CMK (cell line): ENCODE measurements at regions not wholly inside any gene's neighbourhood (a gene's known extent, or its start where the extent isn't known, plus 50 kb on each side); places are given as distances from the start of the nearest gene placed in this dataset.
"Not testable (repeated sequence)": the region's sequence is repeated elsewhere in the genome, so short reads cannot be mapped to it uniquely, and the experiment has no call there.

Experiments
- DNase-seq: peaks from one replicate; pipeline ENCODE4 v3.0.0-alpha.2; 2010; ENCODE audit warnings: low read depth

DNA sequence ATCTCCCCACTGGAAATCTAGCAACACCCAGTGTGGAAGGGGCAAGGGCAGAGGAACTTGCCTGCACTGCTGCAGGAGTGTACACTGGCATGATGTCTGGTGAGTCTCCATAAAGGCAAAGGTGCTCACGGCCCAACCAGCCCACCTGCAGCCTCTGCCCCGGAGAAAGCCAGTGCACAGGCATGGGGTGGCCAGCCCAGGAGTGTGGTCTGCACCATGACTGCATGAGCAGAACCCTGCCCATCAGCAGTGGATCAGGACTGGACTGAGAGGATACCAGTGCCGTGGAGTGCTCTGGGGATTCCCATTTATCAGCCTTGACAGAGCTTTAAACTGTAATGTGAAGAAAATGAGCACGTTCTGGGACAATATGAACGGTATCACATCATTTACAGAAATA is 342.6 kb upstream of the HS6ST1 start:
- DNase-seq, result no peak

DNA sequence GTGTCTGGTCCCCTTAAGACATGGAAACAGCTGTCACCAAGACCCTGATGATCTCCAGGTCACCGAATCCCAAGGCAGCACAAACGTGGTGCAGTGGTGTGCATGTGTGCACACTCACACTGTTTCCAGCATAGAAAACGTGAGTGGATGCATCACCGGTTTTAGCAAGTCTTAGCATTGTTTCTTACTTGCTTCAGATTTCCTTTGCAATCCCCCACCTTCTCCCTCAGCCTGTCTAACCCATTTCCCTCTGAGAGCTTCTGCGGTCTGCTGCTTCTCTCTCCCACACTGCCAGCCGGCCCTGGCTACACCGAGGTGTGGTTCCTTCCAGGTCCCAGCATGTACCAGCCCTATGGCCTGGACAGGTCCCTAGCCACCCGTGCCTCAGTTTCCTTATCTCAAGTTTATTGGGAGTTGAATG is 343.4 kb upstream of the HS6ST1 start:
- DNase-seq, result no peak

DNA sequence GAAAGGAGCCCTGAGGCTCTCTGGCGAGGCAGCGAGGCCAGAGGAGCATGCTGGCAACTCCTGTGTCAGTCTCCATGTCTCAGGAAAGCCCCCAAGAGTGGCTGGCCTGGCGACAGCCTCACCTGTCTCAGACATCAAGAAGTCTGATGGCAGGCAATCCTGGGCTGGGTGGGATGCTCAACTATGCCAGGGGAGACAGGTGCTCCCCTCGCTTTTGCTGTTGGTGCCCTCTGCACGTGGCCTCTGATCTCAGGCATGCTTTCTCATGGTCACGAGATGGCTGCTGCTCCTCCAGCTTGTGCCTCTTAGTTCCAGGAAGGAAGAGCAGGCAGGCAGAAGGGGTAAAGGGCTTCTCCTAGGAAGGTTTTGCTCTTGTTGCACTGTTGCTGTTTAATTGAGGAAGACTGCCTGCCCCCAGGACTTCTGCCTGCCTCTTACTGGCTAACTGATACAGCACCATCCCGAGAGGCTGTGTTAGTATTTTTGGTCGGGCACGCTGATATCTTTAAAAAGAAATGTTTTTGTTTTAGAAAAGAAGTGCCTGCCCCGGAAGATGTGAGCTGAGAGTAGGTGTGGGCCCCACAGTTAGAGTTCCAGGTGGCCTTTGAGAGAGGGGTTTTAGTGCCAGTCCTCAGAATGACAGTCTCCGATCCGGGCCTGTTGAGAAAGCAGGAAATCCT is 344.8 kb upstream of the HS6ST1 start:
- DNase-seq, result no peak

DNA sequence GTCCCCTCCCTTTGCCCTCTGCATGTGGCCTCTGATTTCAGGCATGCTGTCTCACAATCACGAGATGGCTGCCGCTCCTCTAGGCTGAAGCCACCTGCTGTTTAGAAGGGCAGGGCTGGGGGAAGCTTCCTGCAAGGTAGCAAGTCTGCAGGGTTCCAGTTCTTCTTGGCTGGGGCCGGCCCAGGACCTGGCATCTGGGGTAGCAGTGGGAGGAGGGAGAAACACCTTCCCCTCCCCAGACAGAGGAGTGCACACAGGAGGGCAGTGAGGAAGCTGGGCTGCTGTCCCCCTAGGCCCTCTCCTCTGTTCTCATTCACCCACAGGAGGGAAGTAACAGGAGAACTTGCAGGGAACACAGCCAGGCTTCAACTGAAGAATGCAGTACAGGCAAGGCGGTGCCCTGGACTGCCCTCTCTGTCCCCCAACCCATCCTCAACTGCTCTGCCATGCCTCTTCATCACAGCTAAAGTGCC is 345.9 kb upstream of the HS6ST1 start:
- no peak for DNase-seq

DNA sequence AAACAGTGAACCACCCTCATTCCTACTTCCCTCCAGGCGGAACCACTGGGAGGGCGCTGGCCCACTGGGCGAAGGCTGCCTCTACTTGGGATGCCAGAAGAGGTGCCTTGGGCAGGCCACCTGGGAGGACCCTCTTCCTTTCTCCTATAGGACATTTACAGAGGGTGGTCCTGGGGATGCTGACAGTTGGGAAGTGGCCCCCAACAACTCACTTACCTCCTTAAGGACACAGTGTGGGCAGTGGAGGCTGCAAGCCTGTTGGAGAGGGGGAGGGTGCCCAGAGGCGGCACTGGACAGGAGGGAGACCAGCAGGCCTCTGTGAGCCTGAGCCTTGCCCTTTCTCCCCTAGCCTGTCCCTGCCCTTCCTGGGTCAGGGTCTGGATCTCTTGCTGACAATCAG is 346.4 kb upstream of the HS6ST1 start:
- no peak for DNase-seq

DNA sequence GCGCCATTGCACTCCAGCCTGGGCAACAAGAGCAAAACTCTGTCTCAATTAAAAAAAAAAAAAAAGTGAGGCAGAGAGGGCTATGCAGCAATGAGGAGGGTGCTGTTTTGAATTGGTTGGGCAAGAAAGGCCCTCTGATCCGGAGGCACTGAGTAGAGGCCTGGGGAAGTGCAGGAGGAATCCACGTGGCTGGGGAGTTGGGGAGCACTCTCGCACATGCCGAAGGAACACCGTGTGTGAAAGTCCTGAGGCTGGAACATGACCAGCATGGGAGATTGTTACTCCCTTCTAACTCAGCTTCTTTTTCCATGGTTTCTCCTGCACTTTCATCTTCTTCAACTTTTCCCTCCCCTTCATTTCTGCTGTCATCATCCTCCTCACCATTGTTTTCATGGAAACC is 347.9 kb upstream of the HS6ST1 start:
- no peak for DNase-seq

DNA sequence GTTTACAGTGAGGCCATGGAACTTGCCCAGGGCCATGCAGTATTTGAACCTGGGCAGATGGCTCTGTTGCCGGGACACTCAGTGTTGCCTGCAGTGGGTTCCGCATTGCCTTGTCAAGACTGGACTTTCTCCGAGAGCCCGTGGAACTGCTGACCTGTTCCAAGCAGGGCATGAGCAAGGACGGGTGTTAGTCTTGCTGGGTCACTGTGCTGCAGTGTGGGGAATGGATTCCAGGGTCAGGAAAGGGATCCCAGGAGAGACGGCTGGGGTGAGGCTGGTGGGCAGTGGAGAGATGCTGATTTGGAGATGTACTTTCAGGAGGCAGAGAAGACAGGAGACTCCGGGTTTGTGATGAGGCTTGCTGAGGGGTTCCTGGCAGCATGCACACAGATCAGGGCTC is 348.7 kb upstream of the HS6ST1 start:
- no peak for DNase-seq

DNA sequence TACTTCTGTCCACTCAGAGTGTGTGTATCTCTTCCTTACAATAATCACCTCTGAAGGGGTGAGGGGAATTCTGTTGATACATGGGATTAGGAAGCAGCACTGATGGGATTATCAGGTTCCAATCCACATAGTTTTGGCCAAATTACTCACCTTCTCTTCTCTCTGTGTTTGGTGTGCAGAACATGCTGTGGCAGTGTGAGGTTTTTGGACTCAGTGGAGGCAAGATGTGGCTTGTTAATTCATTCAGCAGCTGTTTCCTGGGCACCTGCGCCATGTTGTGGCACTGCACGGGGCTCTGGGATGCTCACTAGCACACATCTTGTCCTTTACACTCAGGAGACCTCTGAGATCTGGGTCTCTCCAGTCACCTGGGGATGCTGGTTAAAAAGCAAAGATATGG is 350.3 kb upstream of the HS6ST1 start:
- DNase-seq, result no peak

DNA sequence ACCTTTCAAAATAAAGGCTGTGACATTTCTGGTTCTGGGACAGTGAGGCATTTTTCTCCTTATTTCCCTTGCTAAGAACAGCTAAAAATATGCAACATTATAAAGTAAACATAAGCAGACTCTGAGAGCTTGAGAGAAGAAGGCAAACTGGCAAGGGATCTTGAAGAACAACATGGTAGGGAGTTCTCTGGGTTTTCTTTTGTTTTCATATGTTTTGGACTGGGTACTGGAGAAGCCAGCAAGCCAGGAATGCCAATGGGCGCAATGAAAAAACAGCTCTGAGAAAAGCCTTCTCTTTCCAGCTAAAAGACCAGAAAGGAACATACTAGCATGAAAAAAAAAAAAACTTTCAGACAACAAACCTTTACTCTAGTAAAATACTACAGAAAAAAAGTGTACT is 351.4 kb upstream of the HS6ST1 start:
- no peak for DNase-seq

DNA sequence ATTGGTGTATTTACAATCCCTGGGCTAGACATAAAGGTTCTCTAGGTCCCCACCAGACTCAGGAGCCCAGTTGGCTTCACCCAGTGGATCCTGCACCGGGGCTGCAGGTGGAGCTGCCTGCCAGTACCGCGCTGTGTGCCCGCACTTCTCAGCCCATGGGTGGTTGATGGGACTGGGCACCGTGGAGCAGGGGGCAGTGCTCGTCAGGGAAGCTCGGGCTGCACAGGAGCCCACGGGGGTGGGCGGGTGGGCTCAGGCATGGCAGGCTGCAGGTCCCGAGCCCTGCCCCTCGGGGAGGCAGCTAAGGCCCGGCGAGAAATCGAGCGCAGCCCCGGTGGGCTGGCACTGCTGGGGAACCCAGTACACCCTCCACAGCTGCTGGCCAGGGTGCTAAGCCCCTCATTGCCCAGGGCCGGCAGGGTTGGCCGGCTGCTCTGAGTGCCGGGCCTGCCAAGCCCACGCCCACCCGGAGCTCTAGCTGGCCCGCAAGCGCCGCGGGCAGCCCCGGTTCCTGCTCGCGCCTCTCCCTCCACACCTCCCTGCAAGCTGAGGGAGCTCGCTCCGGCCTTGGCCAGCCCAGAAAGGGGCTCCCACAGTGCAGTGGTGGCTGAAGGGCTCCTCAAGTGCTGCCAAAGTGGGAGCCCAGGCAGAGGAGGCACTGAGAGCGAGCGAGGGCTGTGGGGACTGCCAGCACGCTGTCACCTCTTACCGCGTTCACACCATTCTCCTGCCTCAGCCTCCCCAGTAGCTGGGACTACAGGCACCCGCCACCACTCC is 353.5 kb upstream of the HS6ST1 start:
- not testable (repeated sequence) for DNase-seq

DNA sequence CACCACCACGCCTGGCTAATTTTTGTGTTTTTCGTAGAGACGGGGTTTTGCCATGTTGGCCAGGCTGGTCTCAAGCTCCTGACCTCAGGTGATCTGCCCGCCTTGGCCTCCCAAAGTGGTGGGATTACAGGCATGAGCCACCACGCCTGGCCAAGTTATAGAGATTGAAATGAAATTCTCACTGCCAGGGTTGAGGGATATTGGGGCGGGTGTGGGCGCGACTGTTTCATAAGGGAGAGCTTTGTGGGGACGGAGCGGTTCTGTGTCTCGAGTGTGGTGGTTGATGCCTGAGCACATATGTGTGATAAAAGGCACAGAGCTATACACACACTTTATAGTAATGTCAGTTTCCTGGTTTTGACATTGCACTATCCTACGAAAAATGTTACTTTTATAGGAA is 361.0 kb upstream of the HS6ST1 start:
- DNase-seq, result not testable (repeated sequence)

DNA sequence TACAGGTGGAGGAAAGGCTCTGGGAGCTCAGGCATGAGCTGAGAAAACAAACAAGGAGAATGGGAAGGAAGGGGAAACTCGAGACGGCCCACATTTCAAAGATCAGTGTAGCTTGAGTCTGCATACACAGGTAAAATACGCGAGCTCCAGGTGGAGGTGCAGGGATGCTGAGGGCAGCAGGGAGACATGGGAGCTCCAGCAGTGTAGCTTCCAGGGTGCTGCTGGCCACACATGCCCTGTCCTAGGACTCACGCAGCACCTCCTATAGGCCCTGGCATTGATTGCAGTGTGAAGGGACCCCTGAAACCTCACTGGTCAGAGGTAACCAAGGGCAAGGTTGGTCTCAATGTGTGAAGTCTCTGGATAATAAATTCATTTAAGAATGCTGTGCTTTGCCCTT is 362.8 kb upstream of the HS6ST1 start:
- DNase-seq, result no peak

DNA sequence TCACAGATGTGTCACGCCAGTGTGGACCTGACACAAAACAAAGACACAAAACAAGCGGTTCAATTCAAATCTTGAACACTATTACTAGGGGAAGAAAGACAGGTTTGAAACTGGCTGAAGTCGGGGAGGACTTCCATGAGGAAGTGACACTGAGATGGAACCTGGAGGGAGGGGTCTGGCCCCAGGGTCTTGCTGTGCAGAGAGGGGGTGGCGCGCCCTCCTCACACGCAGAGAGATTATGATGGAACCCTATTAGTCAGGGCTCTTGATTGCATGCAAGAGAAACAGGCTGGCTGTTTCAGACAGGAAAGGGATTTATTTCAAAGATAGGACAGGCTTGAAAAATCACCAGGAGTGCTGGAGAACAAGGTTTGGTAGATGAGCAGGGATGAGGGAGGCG is 363.6 kb upstream of the HS6ST1 start:
- no peak for DNase-seq

DNA sequence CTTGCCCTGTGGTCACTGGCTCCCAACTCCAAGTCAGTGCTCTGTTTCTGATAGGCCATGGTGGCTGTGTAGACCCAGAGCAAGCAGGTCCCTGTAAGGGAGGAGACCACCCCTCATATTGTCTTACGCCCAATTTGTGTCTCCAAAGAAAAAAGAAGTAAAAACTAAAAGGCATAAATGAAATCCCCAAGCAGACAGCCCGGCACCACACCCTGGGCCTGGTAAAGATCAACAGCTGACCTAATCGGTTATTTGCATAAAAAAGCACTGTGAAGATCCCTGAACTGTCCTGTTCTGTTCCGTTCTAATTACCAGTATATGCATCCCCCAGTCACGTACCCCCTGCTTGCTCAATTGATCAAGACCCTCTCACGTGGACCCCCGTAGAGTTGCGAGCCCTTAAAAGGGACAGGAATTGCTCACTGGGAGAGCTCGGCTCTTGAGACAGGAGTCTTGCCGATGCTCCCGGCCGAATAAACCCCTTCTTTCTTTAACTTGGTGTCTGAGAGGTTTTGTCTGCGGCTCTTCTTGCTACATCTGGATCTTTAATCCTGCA is 364.1 kb upstream of the HS6ST1 start:
- DNase-seq, result no peak

DNA sequence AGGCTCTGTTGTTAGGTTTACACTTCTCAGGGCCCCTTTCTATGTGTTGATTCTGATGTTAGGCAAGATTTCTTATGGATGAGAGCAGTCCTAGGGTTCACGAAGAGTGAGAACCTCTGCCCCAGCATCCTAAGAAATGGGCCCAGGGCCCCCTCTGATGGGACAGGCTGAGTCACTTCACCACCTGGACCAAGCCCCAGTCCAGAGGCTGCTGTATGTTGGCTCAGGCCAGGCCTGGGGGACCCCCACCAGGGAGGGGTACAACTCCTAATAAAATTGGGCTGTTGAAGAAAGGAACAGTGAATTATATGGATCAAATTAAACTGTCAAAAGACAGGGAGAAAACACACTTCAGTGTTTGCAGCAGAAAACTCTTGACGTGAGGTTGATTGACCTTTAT is 365.9 kb upstream of the HS6ST1 start:
- DNase-seq, result no peak

DNA sequence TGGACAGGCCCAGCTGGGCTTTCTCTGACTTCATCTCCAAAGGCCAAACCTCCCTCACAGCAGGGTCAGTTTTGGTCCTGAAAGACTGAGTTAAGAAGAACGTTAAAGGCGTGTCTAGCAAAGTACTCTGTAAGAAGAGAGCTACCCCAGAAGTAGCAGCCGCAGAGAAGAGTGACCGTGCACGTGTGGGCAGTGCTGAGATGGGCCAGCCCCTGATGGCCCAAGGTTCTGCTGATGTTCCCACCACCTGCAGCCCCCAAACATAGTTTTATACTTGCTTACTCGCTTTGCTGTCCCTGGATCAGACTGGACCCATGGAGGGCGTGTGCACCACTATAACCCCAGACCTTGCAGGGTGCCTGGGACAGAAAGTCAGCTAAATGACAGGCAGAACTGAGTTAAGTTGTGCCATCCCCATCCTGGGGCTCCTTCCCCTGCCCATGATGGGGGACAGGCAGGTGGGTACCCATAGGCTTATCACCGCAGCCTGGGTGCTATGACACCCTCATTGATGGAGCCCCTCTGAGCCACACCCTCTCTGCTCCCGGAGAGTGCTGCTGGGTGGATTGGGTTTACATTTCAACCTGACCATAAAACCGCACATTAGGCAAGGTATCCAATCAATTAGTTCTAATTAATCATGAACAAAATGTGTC is 367.3 kb upstream of the HS6ST1 start:
- no peak for DNase-seq

DNA sequence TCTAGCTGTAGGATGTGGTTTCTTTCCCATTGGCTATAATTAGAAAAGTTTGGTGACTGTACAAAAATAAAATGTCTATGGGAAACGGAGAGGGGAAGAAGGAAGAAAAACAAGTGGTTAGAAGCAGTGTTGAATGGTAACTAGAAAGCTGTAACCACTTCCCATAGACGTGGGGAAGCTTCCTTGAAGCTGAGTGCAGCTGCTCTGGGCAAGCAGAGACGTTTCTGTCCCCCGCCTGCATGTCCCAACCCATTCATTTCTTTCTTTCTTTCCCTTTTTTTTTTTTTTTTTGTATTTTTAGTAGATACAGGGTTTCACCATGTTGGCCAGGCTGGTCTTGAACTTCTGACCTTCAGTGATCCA is 367.8 kb upstream of the HS6ST1 start:
- DNase-seq, result no peak

DNA sequence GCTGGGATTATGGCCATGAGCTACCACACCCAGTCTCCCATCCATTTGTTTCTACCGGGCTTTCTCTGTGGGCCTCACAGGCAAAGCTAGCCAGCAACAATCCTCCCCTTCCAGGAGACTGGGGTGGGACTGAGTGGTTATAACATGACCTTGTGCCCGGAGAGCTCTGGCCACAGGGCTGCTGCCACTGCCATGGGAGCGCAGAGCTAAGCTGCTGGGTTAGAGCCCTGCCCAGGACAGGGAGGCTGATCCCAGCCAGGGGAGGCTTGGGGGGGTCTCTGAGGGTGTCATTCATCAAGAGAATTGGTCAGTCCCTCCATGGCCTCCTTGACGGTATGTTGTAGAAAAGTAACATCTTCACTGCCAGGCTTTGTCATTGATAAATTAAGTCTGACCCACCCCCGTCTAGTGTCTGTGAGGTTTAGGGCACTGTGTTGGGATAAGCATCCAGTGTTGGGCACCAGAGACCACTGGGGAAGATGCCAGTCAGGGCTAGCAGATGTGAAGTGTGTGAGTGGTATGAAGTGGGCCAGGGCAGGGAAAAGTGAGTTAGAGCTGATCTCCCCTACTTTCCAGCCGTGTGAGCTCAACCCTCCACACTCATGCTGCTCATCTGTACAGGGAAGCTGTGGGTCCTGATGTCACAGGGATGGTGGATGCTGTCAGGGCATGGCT is 368.4 kb upstream of the HS6ST1 start:
- DNase-seq, result no peak

DNA sequence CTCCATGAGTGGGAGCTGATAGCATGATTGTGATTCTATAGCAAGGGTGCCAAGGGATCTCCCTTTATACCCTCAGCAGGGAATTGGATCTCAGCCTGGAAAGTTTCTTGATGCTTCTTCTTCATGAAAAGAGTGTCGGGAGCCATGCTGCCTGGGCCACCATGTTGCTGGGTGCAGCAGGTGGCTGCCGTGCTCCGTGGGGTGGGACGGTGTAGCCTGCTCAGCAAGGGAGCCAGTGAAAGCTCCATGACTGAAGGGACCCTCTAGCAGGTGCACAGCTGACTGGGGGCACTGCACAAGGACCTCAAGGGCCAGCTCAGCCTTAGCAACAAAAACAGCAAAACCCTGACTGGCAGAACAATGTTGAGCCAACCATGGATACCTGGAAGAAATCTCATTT is 368.9 kb upstream of the HS6ST1 start:
- DNase-seq, result no peak

DNA sequence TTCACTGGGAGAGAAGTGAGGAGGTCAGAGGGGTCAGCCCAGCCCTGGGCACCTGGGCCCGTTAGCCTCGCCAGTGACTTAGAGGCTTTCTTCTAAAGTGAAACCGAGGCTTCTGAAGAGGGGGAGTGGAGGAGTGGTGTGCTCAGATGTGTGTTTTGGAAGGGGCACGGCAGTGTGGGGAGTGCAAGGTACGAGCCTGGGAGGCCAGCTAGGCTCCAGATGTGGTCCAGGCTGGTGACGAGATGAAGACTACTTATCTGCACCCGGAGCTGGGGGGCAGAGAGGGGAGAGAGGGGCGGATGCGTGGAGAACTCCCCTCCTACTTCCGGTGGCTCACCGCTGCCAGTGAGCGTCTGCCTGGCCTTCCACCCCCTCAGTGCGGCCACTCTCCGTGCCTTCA is 371.3 kb upstream of the HS6ST1 start:
- DNase-seq, result no peak

DNA sequence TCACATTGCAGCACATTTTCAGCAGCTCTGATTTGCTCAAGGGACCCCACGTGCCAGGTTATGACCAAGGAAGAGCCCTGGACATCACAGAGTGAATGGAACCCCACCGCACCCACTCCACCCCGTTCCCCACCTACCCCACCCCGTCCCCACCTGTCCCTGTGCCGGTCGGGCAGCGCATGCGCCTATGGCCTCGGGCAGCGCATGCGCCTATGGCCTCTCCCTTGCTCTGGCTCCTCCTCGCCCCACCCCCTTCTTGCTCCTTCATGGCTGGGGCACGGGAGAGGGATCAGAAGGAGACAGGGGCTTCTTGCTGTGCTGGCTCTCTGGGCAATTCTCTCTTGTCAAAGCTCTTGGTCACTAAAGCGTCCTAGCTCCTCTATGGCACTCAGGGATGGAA is 371.8 kb upstream of the HS6ST1 start:
- no peak for DNase-seq

DNA sequence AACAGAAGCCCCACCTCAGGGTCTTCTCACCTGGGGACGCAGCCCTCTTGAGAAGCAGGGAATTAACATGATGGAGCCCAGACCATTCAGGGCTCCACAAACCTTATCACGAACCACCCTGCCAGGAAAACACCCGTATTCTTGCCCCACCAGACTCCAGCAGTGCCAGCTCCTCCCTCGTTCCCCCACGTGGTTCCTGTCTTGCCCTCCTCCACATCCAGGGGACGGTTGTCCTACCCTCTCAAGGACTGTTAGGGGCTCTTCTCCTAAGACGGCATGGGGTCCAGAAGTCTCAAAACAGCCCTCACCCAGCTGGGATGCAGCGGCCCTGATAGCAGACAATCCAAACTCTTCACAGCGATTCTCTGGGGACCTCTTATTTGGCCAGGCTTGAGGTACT is 372.2 kb upstream of the HS6ST1 start:
- no peak for DNase-seq
